B cell (primary cell): ENCODE measurements at regions not wholly inside any gene's neighbourhood (a gene's known extent, or its start where the extent isn't known, plus 50 kb on each side); places are given as distances from the start of the nearest gene placed in this dataset.

Experiments used
- EZH2 ChIP-seq: IDR thresholded peaks from 2 replicates; pipeline ENCODE4 v1.6.1; 2012; ENCODE audit warnings: borderline replicate concordance, low read depth, mild to moderate bottlenecking, moderate library complexity, low read length; ENCODE audit not compliant: insufficient read depth, poor library complexity, severe bottlenecking
- TF ChIP-seq, protein P1 (sequence below): fragments of 200-600 bp; IDR thresholded peaks from one replicate; pipeline ENCODE4 v1.8.0; 2022; ENCODE audit warnings: antibody characterized with exemption, mild to moderate bottlenecking

- TF ChIP-seq, protein P1, sequence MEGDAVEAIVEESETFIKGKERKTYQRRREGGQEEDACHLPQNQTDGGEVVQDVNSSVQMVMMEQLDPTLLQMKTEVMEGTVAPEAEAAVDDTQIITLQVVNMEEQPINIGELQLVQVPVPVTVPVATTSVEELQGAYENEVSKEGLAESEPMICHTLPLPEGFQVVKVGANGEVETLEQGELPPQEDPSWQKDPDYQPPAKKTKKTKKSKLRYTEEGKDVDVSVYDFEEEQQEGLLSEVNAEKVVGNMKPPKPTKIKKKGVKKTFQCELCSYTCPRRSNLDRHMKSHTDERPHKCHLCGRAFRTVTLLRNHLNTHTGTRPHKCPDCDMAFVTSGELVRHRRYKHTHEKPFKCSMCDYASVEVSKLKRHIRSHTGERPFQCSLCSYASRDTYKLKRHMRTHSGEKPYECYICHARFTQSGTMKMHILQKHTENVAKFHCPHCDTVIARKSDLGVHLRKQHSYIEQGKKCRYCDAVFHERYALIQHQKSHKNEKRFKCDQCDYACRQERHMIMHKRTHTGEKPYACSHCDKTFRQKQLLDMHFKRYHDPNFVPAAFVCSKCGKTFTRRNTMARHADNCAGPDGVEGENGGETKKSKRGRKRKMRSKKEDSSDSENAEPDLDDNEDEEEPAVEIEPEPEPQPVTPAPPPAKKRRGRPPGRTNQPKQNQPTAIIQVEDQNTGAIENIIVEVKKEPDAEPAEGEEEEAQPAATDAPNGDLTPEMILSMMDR = no peak
- TF ChIP-seq EZH2 = no peak
Measured at GRCh38 chr11:43072911-43073310, 238.9 kb upstream of the API5 start.
